Stimulated activated naive CD4-positive, alpha-beta T cell treated with Interleukin-2 at 50 U/mL for 16 hours (primary cell): ENCODE measurements at regions not wholly inside any gene's neighbourhood (a gene's known extent, or its start where the extent isn't known, plus 50 kb on each side); places are given as distances from the start of the nearest gene placed in this dataset.

Experiments
- DNase-seq: peaks from one replicate; lab custom pipeline; 2025; lab: John Stamatoyannopoulos, UW

DNA sequence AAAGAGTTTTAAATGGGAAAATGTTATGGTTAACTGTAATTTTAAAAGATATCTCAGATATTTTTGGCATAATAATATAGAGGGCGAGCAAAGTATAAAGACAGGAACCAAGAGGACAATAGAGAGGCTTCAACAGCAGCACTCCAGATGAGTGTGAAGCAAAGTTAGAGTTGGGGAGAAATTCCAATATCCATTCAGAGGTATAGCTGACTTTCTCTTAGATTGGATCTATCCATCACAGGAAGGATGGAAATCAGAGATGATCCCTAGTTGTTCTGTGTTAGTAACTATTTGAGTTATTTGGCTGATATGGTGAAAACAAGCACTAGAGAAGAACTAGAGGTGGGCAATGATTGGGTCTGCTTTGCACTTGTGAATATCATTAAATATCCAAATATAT is 786.0 kb upstream of the KLHL1 start:
- DNase-seq = no peak

DNA sequence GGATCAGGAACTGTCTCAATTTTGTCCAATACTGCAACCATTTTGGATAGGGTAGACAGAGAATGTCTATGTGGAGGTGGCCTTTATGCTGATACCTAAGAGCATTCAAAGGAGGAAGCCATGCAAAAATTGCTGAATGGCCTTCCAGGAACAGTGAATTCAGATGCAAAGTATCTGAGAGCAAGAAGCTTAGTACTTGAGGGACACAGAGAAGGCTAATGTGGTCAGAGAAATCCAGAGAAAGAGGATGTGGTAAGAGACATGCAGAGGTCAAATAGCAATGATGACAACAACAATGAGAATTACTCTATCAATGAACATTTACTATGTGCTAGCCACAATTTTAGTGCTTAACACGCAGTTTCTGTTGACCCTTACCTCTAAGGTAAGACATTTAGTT is 785.6 kb upstream of the KLHL1 start:
- no peak for DNase-seq

DNA sequence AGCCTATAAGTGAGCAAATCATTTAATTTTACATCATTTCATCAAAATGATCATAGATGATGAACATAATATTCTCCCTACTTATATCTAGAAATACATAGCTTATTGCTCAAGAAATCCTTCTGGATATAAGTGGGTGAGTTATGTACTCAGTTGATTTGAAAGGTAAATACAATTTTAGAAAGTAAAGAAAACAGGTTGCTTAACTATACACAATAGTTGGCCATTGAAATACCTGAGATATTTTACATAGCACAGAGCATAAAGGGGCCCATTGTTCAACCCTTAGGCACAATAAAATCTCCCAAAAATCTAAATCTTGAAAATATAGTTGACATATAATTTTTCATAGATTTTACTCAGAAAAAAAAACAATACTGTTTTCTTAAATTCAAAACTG is 782.0 kb upstream of the KLHL1 start:
- DNase-seq = no peak

GRCh38 chr13:70889163-70889562 is 780.9 kb upstream of the KLHL1 start:
- DNase-seq = no peak

DNA sequence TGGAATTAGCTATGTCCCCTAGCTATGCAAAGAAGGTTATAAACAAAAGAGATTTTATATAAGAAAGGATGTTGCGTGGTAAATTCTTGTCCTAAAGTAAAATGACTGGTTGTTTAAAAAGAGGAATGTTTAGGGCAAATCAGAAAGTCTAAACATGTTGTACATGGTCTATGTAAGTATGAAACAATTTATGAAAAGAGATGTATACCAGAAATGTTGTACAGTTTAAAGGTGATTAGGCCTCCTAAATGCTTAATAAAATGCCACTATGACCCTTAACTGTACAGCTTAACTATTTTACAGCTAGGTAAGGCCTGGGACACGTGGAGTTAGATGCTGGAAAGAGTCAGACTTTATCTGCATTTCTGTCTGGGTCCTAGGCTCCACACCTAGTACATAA is 775.9 kb upstream of the KLHL1 start:
- DNase-seq = no peak

GRCh38 chr13:70874636-70875035 is 766.4 kb upstream of the KLHL1 start:
- no peak for DNase-seq

GRCh38 chr13:70864731-70865130 is 756.5 kb upstream of the KLHL1 start:
- no peak for DNase-seq

DNA sequence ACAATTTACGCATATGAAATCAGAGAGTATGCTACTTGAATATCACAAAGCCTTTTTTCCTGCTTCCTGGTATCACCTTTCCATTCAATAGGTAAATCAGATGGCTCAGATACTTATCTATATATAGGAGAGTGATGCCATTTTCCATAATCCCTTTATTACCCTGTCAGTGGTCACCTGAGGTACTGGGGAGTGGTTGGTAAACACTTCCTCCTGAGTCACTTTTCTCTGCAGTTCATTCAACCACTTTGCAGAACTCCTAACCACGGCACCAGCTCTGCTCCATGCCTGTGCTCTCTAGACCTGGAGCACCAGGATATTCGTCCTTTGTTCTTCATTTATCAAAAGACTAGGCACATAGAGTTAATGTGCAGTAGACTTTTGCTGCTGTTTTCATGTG is 748.5 kb upstream of the KLHL1 start:
- no peak for DNase-seq

DNA sequence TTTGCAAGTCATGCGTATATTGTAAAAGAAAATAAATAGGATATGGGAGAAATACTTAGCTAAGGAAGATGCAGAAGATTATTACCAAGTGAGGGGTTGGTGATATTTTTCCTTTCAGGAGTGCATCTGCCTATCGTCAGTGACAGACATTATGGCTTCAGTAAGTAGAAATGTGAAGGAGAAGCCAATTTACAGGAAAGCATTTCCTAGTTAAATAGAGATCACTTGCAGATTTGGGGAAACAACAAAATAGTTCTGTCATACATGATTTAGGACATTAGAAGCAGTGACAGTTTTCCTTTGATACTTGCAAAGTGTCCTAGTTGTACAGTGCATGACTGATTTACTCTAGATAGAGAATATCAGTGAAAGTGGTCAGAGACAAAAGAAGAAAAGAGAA is 747.8 kb upstream of the KLHL1 start:
- DNase-seq = no peak

- no peak for DNase-seq
Observed at GRCh38 chr13:70849222-70849621, 741.0 kb upstream of the KLHL1 start.

- no peak for DNase-seq
Observed at GRCh38 chr13:70844391-70845108, 736.3 kb upstream of the KLHL1 start.

DNA sequence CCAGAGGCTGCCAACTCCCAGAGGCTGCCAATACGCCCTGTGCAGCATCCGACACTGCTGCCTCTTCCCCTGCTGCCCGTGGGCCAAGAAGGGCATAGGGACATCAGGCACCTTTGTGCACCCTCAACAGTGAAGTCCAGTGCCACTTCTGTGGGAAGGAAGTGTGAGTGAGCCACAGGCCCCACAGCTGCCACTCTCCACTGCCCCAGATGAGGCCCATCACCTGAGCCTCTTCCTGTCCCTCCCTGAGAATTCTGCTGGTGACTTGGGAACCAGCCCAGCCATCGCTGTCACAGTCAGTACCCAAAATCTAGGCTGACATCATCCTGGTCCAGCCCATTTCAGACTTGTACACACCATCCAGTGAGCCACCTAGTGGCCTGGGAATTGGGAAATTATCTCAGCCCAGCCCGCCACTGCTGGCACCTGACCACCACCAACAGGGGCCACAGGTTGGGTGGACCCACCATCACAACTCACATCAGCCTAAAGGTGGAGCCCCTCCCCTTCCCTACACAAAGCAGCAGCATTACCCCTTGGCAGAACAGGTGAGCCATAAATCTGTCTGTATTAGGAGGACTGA is 733.9 kb upstream of the KLHL1 start:
- no peak for DNase-seq

DNA sequence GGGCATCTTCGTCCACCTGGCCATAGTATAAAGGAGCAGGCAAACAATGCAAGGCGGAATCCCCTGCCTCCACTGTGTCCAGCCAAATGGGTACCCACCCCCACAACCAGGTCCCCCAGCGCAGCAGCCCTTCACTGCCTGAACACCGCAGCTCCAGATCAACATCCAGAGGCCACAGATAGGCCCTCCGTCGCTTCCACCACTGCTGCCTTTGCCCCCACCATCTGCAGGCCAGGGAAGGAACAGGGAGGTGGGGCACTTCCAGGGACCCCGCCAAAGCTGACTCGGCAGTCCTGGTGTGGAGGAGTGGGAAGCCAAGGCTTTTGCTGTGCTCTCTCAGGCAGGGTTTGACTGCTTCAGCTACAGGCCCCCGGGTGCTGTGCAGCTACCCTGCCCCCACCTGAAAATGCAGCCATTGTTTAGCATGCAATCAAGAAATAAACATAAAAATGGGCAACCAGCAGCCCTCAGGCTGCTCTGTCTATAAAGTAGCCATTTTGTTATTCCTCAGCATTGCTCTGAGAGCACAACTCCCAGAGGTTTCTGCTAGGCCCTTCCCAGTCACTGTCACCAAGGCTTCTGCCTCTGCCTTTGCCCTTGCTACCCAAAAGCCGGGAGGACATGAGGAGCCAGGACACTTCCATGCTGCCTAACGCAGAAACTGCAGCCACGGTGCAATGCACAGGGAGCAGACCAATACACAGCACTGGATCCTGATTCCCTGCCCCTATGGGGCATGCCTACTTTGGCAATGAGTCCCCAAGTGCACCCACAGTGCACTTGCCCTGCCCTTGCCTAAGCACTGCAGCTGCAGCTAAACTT is 733.2 kb upstream of the KLHL1 start:
- DNase-seq = no peak

- DNase-seq = no peak
Observed at GRCh38 chr13:70835371-70835770, 727.1 kb upstream of the KLHL1 start.

- DNase-seq = no peak
Observed at GRCh38 chr13:70829748-70830147, 721.5 kb upstream of the KLHL1 start.

DNA sequence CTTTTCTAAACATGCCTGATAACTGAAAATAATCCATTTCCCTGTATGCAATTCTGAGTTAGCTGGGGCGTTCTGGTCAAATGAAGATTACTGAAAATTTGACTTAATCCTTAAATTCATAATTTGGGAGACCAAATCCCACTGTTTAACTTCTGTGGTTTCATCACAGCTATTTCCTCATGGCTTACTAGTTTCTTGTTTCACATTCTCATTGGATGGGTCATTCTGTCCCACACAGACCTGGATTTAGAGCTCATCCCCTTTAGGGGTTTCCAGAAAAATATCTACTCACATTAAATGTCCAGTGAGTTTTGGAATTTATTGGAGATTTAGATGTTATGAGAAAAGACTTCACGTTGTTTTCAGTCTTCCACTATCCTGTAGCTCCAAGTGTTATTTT is 709.3 kb upstream of the KLHL1 start:
- no peak for DNase-seq

- DNase-seq = no peak
Observed at GRCh38 chr13:70816853-70817252, 708.6 kb upstream of the KLHL1 start.

- no peak for DNase-seq
Observed at GRCh38 chr13:70814684-70815083, 706.4 kb upstream of the KLHL1 start.

GRCh38 chr13:70812481-70812880 is 704.2 kb upstream of the KLHL1 start:
- no peak for DNase-seq

DNA sequence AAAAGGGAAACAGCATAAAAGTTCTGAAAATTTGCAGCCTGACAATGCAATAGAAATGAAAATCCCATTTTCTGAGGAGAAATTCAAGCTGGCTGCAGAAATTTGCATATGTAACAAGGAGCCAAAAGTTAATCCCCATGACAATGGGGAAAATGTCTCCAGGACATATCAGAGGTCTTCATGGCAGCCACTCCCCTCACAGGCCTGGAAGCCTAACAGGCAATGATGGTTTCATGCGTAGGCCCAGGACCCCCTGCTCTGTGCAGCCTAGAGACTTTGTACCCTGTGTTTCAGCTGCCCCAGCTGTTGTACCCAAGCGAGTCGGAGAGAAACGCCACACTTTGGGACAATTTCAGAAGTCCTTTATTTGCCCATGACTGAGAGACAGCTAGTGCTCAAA is 701.3 kb upstream of the KLHL1 start:
- no peak for DNase-seq

DNA sequence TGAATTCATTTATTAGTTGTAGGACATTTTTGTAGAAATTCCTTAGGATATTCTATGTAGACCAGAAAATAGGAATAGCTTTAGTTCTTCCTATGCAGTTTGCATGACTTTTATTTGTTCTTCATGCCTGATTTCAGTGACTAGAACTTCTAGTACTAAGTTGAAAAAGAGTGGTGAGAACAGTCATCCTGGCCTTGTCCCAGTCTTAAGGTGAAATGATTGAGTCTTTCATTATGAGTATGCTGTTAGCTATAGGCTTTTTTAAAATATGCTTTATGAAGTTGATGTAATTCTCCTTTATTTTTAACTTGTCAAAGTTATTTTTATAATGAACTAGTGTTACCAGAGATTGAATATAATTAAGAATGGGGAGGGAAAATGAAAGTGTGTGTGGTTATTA is 690.1 kb upstream of the KLHL1 start:
- DNase-seq = no peak

DNA sequence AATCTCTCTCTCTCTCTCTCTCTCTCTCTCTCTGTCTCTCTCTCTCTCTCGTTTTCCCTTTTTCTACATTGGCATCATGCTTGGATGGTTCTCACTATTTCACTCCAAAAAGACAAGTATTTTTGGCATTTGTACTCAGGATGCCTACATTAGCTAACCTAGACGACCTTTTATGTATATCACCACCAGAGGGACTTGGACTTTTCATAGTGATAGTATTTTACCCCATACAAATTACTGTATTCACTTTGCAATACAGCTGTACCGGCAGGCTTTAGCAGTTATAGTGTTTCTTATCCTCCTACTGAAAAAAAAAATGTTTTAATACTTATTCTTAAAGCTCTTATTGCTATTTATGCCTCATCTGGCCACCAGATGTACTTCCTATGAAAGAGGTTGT is 687.2 kb upstream of the KLHL1 start:
- DNase-seq = no peak

DNA sequence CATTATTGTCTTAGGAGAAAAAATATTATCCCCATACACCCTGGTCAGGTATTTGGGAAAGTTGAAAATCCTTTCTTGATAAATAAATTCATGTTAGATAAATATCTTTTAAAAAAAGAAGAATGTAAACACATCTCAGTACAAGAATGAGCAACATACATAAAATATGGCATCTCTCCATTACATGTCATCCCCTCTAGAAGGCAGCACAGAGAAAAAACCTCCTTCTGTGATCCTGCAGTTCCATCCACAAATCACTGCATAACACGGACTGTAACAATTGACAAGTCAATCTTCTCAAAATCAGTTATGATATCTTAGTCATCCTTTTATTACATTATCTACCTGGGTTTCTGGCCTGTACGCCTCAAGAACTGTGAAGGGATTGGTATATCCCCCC is 683.9 kb upstream of the KLHL1 start:
- no peak for DNase-seq
